SK-N-SH (cell line): ENCODE measurements at regions not wholly inside any gene's neighbourhood (a gene's known extent, or its start where the extent isn't known, plus 50 kb on each side); places are given as distances from the start of the nearest gene placed in this dataset.

ENCODE experiments used
- CTCF ChIA-PET: fragments of 300-600, 350-600 bp; formaldehyde crosslinking; extraction: SDS; loops from one replicate; lab custom pipeline; 2021; lab: Yijun Ruan, JAX
- POLR2A ChIA-PET: fragments of 350-600 bp; sonication (Branson Sonifier 250); formaldehyde crosslinking; extraction: SDS; loops from one replicate; lab custom pipeline; 2020; ENCODE audit warnings: antibody characterized with exemption, inconsistent platforms; lab: Yijun Ruan, JAX
- DNase-seq: peaks from one replicate; pipeline ENCODE4 v3.0.0; 2012
- H2AFZ ChIP-seq: fragments of 200-600 bp; sonication (generic); 2 replicates; pipeline ENCODE4 v1.8.1; 2016; ENCODE audit warnings: antibody characterized with exemption, mild to moderate bottlenecking, low read depth
- H3F3A ChIP-seq: fragments of 200-600 bp; sonication (generic); replicated peaks from 2 replicates; pipeline ENCODE3; 2016; ENCODE audit warnings: antibody characterized with exemption, mild to moderate bottlenecking; ENCODE audit not compliant: insufficient read depth
- H3K27ac ChIP-seq, 2 experiments: fragments of 200-500 bp in 1 of 2; fragments of 200-600 bp in 1 of 2; sonication (Bioruptor generic) in 1 of 2; sonication (generic), shearing (Covaris generic) in 1 of 2; 2 replicates each; pipeline versions ENCODE4 v1.5.1 to v1.6.1; 2014 to 2016; ENCODE audit warnings: low read depth in 2 of 2, inconsistent platforms in 1 of 2, low read length in 1 of 2, mild to moderate bottlenecking in 1 of 2, mixed read lengths in 1 of 2
- H3K27me3 ChIP-seq: fragments of 200-600 bp; sonication (generic), shearing (Covaris generic); 2 replicates; pipeline ENCODE4 v1.6.1; 2016; ENCODE audit warnings: mixed run types; ENCODE audit not compliant: insufficient read depth
- H3K36me3 ChIP-seq, 2 experiments: fragments of 200-500 bp in 1 of 2; fragments of 200-600 bp in 1 of 2; sonication (Bioruptor generic) in 1 of 2; sonication (generic) in 1 of 2; replicated peaks in 1 of 2; 2 replicates each; pipeline versions ENCODE3 to v1.5.1; 2014 to 2016; ENCODE audit warnings: low read length in 1 of 2, mild to moderate bottlenecking in 1 of 2; ENCODE audit not compliant: insufficient read depth in 2 of 2, control insufficient read depth in 1 of 2
- H3K4me1 ChIP-seq, 2 experiments: fragments of 200-500 bp in 1 of 2; fragments of 200-600 bp in 1 of 2; sonication (Bioruptor generic) in 1 of 2; sonication (generic), shearing (Covaris generic) in 1 of 2; 2 replicates each; pipeline versions ENCODE4 v1.5.1 to v1.6.1; 2014 to 2016; ENCODE audit warnings: low read depth in 1 of 2, low read length in 1 of 2, mixed run types in 1 of 2; ENCODE audit not compliant: insufficient read depth in 2 of 2, control insufficient read depth in 1 of 2
- H3K4me2 ChIP-seq: fragments of 200-600 bp; sonication (generic), shearing (Covaris generic); 2 replicates; pipeline ENCODE4 v1.6.1; 2017; ENCODE audit warnings: mixed run types
- H3K4me3 ChIP-seq, 2 experiments: fragments of 200-500 bp in 1 of 2; fragments of 200-600 bp in 1 of 2; sonication (Bioruptor generic) in 1 of 2; sonication (generic), shearing (Covaris generic) in 1 of 2; 2 replicates each; pipeline versions ENCODE4 v1.5.1 to v1.8.1; 2014 to 2016; ENCODE audit warnings: low read depth in 2 of 2, inconsistent platforms in 1 of 2, low read length in 1 of 2, mild to moderate bottlenecking in 1 of 2, mixed read lengths in 1 of 2, moderate library complexity in 1 of 2
- H3K79me2 ChIP-seq: fragments of 200-600 bp; sonication (generic); 2 replicates; pipeline ENCODE4 v1.8.1; 2017; ENCODE audit warnings: mild to moderate bottlenecking; ENCODE audit not compliant: insufficient read depth
- H3K9ac ChIP-seq: fragments of 200-600 bp; sonication (generic); 2 replicates; pipeline ENCODE4 v1.6.1; 2017; ENCODE audit warnings: mixed run types
- H3K9me2 ChIP-seq: fragments of 200-600 bp; sonication (generic); 2 replicates; pipeline ENCODE4 v1.6.1; 2017; ENCODE audit warnings: mixed run types
- H3K9me3 ChIP-seq: fragments of 200-600 bp; sonication (generic); 2 replicates; pipeline ENCODE4 v1.6.1; 2017; ENCODE audit warnings: mixed run types, mild to moderate bottlenecking, moderate library complexity
- H4K20me1 ChIP-seq: fragments of 200-600 bp; sonication (generic); 2 replicates; pipeline ENCODE4 v1.6.1; 2017; ENCODE audit warnings: mild to moderate bottlenecking, mixed run types; ENCODE audit not compliant: insufficient read depth
- CHD2 ChIP-seq: fragments of 150-350 bp; IDR thresholded peaks from 2 replicates; pipeline ENCODE4 v1.6.1; 2018; ENCODE audit warnings: low read length; ENCODE audit not compliant: partially characterized antibody
- EZH2phosphoT487 ChIP-seq: fragments of 200-600 bp; sonication (generic); IDR thresholded peaks from 2 replicates; pipeline ENCODE4 v1.6.1; 2017; ENCODE audit warnings: low read depth, mixed run types, mild to moderate bottlenecking, antibody characterized with exemption, moderate library complexity, borderline replicate concordance
- GATA2 ChIP-seq: sonication (generic); formaldehyde crosslinking; IDR thresholded peaks from 2 replicates; pipeline ENCODE4 v1.5.0; 2020; ENCODE audit warnings: mild to moderate bottlenecking, missing genetic modification reagents
- MXI1 ChIP-seq: IDR thresholded peaks from 2 replicates; pipeline ENCODE4 v1.6.1; 2012; ENCODE audit warnings: mild to moderate bottlenecking, low read depth, low read length, improper control_type of control experiment
- NRF1 ChIP-seq: IDR thresholded peaks from 2 replicates; pipeline ENCODE4 v1.6.1; 2012; ENCODE audit warnings: low read depth, mild to moderate bottlenecking, low read length
- POLR2AphosphoS5 ChIP-seq: IDR thresholded peaks from 2 replicates; pipeline ENCODE4 v1.6.1; 2012; ENCODE audit warnings: low read depth, low read length
- RFX5 ChIP-seq: IDR thresholded peaks from 2 replicates; pipeline ENCODE4 v1.6.1; 2012; ENCODE audit warnings: mild to moderate bottlenecking, improper control_type of control experiment, low read length
- SIN3A ChIP-seq: IDR thresholded peaks from 2 replicates; pipeline ENCODE4 v1.6.1; 2012; ENCODE audit warnings: low read depth, mild to moderate bottlenecking, low read length, moderate library complexity, borderline replicate concordance
- ZBTB33 ChIP-seq: IDR thresholded peaks from 2 replicates; pipeline ENCODE4 v1.4.0; 2012; ENCODE audit warnings: low read depth, borderline replicate concordance
- WGBS: methylation state at CpG from one replicate; pipeline ENCODE4 v1.1.6; 2017; ENCODE audit warnings: low lambda C conversion rate; 5-methylcytosine and 5-hydroxymethylcytosine counted together
- TF ChIP-seq, protein P1 (sequence below): IDR thresholded peaks from 2 replicates; pipeline ENCODE4 v1.4.0; 2012; ENCODE audit warnings: low read depth, borderline replicate concordance
- TF ChIP-seq, protein P2 (sequence below): IDR thresholded peaks from 2 replicates; pipeline ENCODE4 v1.4.0; 2012; ENCODE audit warnings: low read depth
- TF ChIP-seq, protein P3 (sequence below): IDR thresholded peaks from 2 replicates; pipeline ENCODE4; 2012

GRCh38 chr13:43946281-43946680, 66.6 kb downstream of the LACC1 start:
- H3F3A ChIP-seq, result no peaks in the 10 kb centered on the region
- H3K9me3 ChIP-seq, result no peaks in the 10 kb centered on the region
- H3K36me3 ChIP-seq, result no peaks in the 10 kb centered on the region
- no peaks in the 10 kb centered on the region for H3K79me2 ChIP-seq
- no peak overlapping the region for H2AFZ ChIP-seq
- H3K27ac ChIP-seq, result no peak overlapping the region
- WGBS, result 51% methylated on average over 3 of the region's 3 CpGs
- H3K9me2 ChIP-seq, result no peaks in the 10 kb centered on the region
- no peaks in the 10 kb centered on the region for H3K4me1 ChIP-seq
- TF ChIP-seq GATA2 (CRISPR knock-in tag) (no peak), EZH2phosphoT487 (no peak), ZBTB33 (no peak), SIN3A (no peak), MXI1 (no peak)
- TF ChIP-seq, protein P1, sequence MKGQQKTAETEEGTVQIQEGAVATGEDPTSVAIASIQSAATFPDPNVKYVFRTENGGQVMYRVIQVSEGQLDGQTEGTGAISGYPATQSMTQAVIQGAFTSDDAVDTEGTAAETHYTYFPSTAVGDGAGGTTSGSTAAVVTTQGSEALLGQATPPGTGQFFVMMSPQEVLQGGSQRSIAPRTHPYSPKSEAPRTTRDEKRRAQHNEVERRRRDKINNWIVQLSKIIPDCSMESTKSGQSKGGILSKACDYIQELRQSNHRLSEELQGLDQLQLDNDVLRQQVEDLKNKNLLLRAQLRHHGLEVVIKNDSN, result no peak
- H3K4me3 ChIP-seq, result no peak overlapping the region
- ChIA-PET POLR2A (no interaction called here), CTCF (no interaction called here)
- DNase-seq, result no peak
- no peak overlapping the region for H3K4me2 ChIP-seq
- no peak overlapping the region for H3K9ac ChIP-seq
- no peaks in the 10 kb centered on the region for H4K20me1 ChIP-seq
- no peaks in the 10 kb centered on the region for H3K27me3 ChIP-seq

DNA sequence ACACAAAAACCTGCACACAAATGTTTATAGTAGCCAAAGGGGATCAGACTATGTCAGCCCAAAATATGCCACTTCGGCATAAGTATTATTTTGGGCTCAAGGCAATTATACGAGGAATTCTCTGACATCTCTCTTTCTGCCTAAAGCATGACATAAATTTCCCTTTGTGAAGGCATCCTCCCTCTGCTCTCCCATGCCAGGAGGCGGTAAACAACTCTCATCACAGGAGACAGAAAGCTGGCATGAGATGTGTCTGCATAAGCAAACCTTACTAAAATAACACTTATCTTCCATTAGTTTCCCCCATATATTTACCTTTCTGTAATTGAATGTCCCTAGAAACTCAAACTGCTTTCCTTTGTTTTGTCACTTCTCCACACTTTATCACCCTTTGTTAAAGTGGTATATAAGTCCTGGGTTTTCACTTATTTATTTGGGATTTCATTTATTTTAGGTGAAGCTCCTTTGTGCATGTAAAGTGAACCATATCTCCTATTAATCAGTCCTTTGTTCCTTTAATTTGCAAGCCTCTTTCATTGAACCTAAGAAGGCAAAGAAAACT, 68.3 kb downstream of the LACC1 start:
- no peaks in the 10 kb centered on the region for H3K79me2 ChIP-seq
- H3K9me3 ChIP-seq, result no peaks in the 10 kb centered on the region
- no peak overlapping the region for H3K4me2 ChIP-seq
- no peak overlapping the region for H3K4me3 ChIP-seq
- H3K27me3 ChIP-seq, result no peaks in the 10 kb centered on the region
- H4K20me1 ChIP-seq, result no peaks in the 10 kb centered on the region
- H3K36me3 ChIP-seq, result no peaks in the 10 kb centered on the region
- H2AFZ ChIP-seq, result no peak overlapping the region
- no peaks in the 10 kb centered on the region for H3K4me1 ChIP-seq
- no peak overlapping the region for H3K27ac ChIP-seq
- no peaks in the 10 kb centered on the region for H3F3A ChIP-seq
- no peak for DNase-seq
- H3K9ac ChIP-seq, result no peak overlapping the region
- 57% methylated on average over 3 of the region's 3 CpGs for WGBS
- H3K9me2 ChIP-seq, result no peaks in the 10 kb centered on the region
- CTCF ChIA-PET, result interaction anchor here (0.7 kb wide), 1 partner anchor 1314 kb away, joined by 3 read pairs; no protein-coding TSS in a partner anchor
- TF ChIP-seq, protein P2, sequence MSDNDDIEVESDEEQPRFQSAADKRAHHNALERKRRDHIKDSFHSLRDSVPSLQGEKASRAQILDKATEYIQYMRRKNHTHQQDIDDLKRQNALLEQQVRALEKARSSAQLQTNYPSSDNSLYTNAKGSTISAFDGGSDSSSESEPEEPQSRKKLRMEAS, result no peak
- TF ChIP-seq NRF1 (no peak), CHD2 (no peak), EZH2phosphoT487 (no peak), RFX5 (no peak), POLR2AphosphoS5 (no peak)
- TF ChIP-seq, protein P3, sequence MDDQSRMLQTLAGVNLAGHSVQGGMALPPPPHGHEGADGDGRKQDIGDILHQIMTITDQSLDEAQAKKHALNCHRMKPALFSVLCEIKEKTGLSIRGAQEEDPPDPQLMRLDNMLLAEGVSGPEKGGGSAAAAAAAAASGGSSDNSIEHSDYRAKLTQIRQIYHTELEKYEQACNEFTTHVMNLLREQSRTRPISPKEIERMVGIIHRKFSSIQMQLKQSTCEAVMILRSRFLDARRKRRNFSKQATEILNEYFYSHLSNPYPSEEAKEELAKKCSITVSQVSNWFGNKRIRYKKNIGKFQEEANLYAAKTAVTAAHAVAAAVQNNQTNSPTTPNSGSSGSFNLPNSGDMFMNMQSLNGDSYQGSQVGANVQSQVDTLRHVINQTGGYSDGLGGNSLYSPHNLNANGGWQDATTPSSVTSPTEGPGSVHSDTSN, result no peak
- TF ChIP-seq, all 33 proteins: peak for 0
- POLR2A ChIA-PET, result no interaction called here
